HCT116 (cell line): ENCODE measurements at regions not wholly inside any gene's neighbourhood (a gene's known extent, or its start where the extent isn't known, plus 50 kb on each side); places are given as distances from the start of the nearest gene placed in this dataset.

Experiments
- ATAC-seq: fragments of 200-7000 bp; cut with Tn5 transposase; 2 replicates; pipeline ENCODE4 v1.9.1; 2020; ENCODE audit warnings: mild to moderate bottlenecking, moderate library complexity
- BruUV-seq: library from RNA; stranded (reverse); fragments of 400-500 nt; replicated peaks from 2 replicates; lab custom pipeline; 2021; lab: Mats Ljungman, UMichigan
- CTCF ChIA-PET: fragments of 300-600 bp; sonication (Branson Sonifier 250); formaldehyde crosslinking; loops from one replicate; lab custom pipeline; 2021; ENCODE audit warnings: antibody characterized with exemption; lab: Charles Lee
- POLR2A ChIA-PET: fragments of 300-600, 350-600 bp; sonication (Branson Sonifier 250); formaldehyde crosslinking; loops from one replicate; lab custom pipeline; 2021; ENCODE audit warnings: antibody characterized with exemption; lab: Charles Lee
- RAD21 ChIA-PET, 2 experiments: fragments of 300-600 bp; sonication (Branson Sonifier 250); formaldehyde crosslinking; loops; one replicate each; lab custom pipeline; 2023; ENCODE audit warnings: low total read pairs in 2 of 2; ENCODE audit not compliant: uncharacterized antibody in 2 of 2, unreplicated experiment in 2 of 2, low non-redundant PET in 1 of 2; lab: Charles Lee
- DNase-seq: peaks from one replicate; pipeline ENCODE4 v3.0.0-alpha.2; 2010; ENCODE audit warnings: low read depth, low spot score
- H2AFZ ChIP-seq: fragments of 200-600 bp; shearing (Covaris generic), sonication (generic); 2 replicates; pipeline ENCODE4 v1.6.1; 2017; ENCODE audit warnings: low read depth, mixed run types, mixed read lengths, antibody characterized with exemption, low read length; ENCODE audit not compliant: poor library complexity, severe bottlenecking
- H3K27ac ChIP-seq: 2 replicates; pipeline ENCODE4 v1.5.1; 2012; ENCODE audit warnings: low read depth, low read length
- H3K27me3 ChIP-seq: fragments of 200-600 bp; sonication (generic); 2 replicates; pipeline ENCODE4 v1.6.1; 2016; ENCODE audit warnings: mixed run types, low read length, mixed read lengths; ENCODE audit not compliant: insufficient read depth
- H3K36me3 ChIP-seq, 2 experiments: fragments of 200-500 bp in 1 of 2; fragments of 200-600 bp in 1 of 2; sonication (Bioruptor generic) in 1 of 2; sonication (generic) in 1 of 2; 2 replicates each; pipeline versions ENCODE4 v1.5.1 to v1.6.1; 2014 to 2016; ENCODE audit warnings: low read length in 2 of 2, inconsistent platforms in 1 of 2, mixed read lengths in 1 of 2, mixed run types in 1 of 2; ENCODE audit not compliant: insufficient read depth in 2 of 2, control insufficient read depth in 1 of 2
- H3K4me1 ChIP-seq, 2 experiments: fragments of 200-600 bp in 1 of 2; sonication (generic) in 1 of 2; 2 replicates each; pipeline versions ENCODE4 v1.5.1 to v1.6.1; 2012 to 2017; ENCODE audit warnings: low read length in 2 of 2, inconsistent platforms in 1 of 2, mild to moderate bottlenecking in 1 of 2, mixed read lengths in 1 of 2, mixed run types in 1 of 2, moderate library complexity in 1 of 2; ENCODE audit not compliant: insufficient read depth in 2 of 2, control insufficient read depth in 1 of 2
- H3K4me2 ChIP-seq: fragments of 200-600 bp; sonication (generic); 2 replicates; pipeline ENCODE4 v1.6.1; 2017; ENCODE audit warnings: mixed run types, low read length, mixed read lengths
- H3K4me3 ChIP-seq, 2 experiments: fragments of 200-600 bp in 1 of 2; sonication (generic) in 1 of 2; replicated peaks in 1 of 2; 2 replicates each; pipeline ENCODE4 v1.5.1; 2011 to 2016; ENCODE audit warnings: low read length in 2 of 2, control low read depth in 1 of 2, low read depth in 1 of 2, mild to moderate bottlenecking in 1 of 2, mixed read lengths in 1 of 2, mixed run types in 1 of 2
- H3K79me2 ChIP-seq: fragments of 200-600 bp; sonication (generic); 2 replicates; pipeline ENCODE4 v1.6.1; 2017; ENCODE audit warnings: mild to moderate bottlenecking, mixed run types, low read length, moderate library complexity, mixed read lengths; ENCODE audit not compliant: insufficient read depth
- H3K9ac ChIP-seq: fragments of 200-600 bp; sonication (generic); 2 replicates; pipeline ENCODE4 v1.6.1; 2016; ENCODE audit warnings: low read length, mixed read lengths
- H3K9me2 ChIP-seq: fragments of 200-600 bp; sonication (generic), shearing (Covaris generic); 2 replicates; pipeline ENCODE4 v1.6.1; 2017; ENCODE audit warnings: mixed run types, mild to moderate bottlenecking, moderate library complexity; ENCODE audit not compliant: insufficient read depth
- H3K9me3 ChIP-seq, 2 experiments: fragments of 200-500 bp in 1 of 2; fragments of 200-600 bp in 1 of 2; sonication (Bioruptor generic) in 1 of 2; sonication (generic) in 1 of 2; 2 replicates each; pipeline ENCODE4 v1.6.1; 2014 to 2017; ENCODE audit warnings: low read length in 2 of 2, mixed read lengths in 2 of 2, inconsistent platforms in 1 of 2, low read depth in 1 of 2, mild to moderate bottlenecking in 1 of 2, mixed run types in 1 of 2, moderate library complexity in 1 of 2; ENCODE audit not compliant: control insufficient read depth in 1 of 2, insufficient read depth in 1 of 2
- H4K20me1 ChIP-seq: fragments of 200-600 bp; sonication (generic), shearing (Covaris generic); 2 replicates; pipeline ENCODE4 v1.6.1; 2017; ENCODE audit warnings: mixed run types, mild to moderate bottlenecking, moderate library complexity; ENCODE audit not compliant: insufficient read depth
- SIN3A ChIP-seq: IDR thresholded peaks from 2 replicates; pipeline ENCODE4 v1.6.1; 2012; ENCODE audit warnings: low read depth
- SRF ChIP-seq: IDR thresholded peaks from 2 replicates; pipeline ENCODE4 v1.6.1; 2012; ENCODE audit warnings: low read depth
- YY1 ChIP-seq: IDR thresholded peaks from 2 replicates; pipeline ENCODE4 v1.6.1; 2011; ENCODE audit warnings: low read length, low read depth, moderate library complexity, mild to moderate bottlenecking; ENCODE audit not compliant: insufficient replicate concordance; ENCODE audit errors: extremely low read depth
- intact Hi-C: fragments of 100-400 bp; cut with micrococcal nuclease; formaldehyde crosslinking; loops from 2 replicates; pipeline ENCODE4 v1.10.0; 2022
- TF ChIP-seq, protein P1 (sequence below): IDR thresholded peaks from 2 replicates; pipeline ENCODE4 v1.6.1; 2012
- TF ChIP-seq, protein P2 (sequence below): IDR thresholded peaks from 2 replicates; pipeline ENCODE4 v1.6.1; 2012; ENCODE audit warnings: low read depth

DNA sequence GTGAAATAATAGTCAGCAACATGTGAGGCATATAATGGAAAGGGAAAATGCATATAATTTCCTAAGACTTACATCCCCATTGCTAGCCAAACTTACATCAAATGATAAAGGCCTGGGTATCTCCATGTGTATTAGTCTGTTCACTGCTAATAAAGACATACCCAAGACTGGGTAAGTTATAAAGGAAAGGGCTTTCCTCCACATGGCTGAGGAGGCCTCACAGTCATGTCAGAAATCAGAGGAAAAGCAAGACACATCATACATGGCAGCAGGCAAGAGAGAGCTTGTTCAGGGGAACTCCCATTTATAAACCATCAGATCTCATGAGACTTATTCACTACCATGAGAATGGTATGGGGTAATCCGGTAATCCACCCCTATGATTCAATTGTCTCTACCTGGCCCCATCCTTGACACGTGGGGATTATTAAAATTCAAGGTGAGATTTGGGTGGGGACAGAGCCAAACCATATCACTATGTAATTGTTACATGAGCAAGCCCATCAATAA lies 161.5 kb upstream of the SAMSN1 start:
- no peak for ATAC-seq
- H3K4me1 ChIP-seq, result no peaks in the 10 kb centered on the region
- no peak for TF ChIP-seq SIN3A
- TF ChIP-seq, protein P1, sequence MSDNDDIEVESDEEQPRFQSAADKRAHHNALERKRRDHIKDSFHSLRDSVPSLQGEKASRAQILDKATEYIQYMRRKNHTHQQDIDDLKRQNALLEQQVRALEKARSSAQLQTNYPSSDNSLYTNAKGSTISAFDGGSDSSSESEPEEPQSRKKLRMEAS, result no peak
- TF ChIP-seq SRF, result no peak
- no peak for TF ChIP-seq YY1
- TF ChIP-seq, protein P2, sequence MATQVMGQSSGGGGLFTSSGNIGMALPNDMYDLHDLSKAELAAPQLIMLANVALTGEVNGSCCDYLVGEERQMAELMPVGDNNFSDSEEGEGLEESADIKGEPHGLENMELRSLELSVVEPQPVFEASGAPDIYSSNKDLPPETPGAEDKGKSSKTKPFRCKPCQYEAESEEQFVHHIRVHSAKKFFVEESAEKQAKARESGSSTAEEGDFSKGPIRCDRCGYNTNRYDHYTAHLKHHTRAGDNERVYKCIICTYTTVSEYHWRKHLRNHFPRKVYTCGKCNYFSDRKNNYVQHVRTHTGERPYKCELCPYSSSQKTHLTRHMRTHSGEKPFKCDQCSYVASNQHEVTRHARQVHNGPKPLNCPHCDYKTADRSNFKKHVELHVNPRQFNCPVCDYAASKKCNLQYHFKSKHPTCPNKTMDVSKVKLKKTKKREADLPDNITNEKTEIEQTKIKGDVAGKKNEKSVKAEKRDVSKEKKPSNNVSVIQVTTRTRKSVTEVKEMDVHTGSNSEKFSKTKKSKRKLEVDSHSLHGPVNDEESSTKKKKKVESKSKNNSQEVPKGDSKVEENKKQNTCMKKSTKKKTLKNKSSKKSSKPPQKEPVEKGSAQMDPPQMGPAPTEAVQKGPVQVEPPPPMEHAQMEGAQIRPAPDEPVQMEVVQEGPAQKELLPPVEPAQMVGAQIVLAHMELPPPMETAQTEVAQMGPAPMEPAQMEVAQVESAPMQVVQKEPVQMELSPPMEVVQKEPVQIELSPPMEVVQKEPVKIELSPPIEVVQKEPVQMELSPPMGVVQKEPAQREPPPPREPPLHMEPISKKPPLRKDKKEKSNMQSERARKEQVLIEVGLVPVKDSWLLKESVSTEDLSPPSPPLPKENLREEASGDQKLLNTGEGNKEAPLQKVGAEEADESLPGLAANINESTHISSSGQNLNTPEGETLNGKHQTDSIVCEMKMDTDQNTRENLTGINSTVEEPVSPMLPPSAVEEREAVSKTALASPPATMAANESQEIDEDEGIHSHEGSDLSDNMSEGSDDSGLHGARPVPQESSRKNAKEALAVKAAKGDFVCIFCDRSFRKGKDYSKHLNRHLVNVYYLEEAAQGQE, result no peak
- H3K27ac ChIP-seq, result no peak overlapping the region
- ChIA-PET POLR2A (no interaction called here), RAD21 (no interaction called here), CTCF (no interaction called here)
- no peak overlapping the region for H3K4me2 ChIP-seq
- H3K36me3 ChIP-seq, result no peaks in the 10 kb centered on the region
- intact Hi-C loops, result no loop called here
- BruUV-seq, result no TSS peak
- H3K4me3 ChIP-seq, result no peak overlapping the region
- no peaks in the 10 kb centered on the region for H3K9me2 ChIP-seq
- no peak for DNase-seq
- H4K20me1 ChIP-seq, result no peaks in the 10 kb centered on the region
- no peaks in the 10 kb centered on the region for H3K27me3 ChIP-seq
- H3K9me3 ChIP-seq, result peaks cover 0 to 4% of the 10 kb centered on the region in 2 experiments; a peak in 1 of 4 replicates
- no peak overlapping the region for H3K9ac ChIP-seq
- no peaks in the 10 kb centered on the region for H3K79me2 ChIP-seq
- H2AFZ ChIP-seq, result no peak overlapping the region
